Stimulated activated CD8-positive, alpha-beta memory T cell treated with anti-CD3 and anti-CD28 coated beads, Interleukin-4, amount 100 ng/mL, for 1 hour (primary cell): ENCODE measurements at regions not wholly inside any gene's neighbourhood (a gene's known extent, or its start where the extent isn't known, plus 50 kb on each side); places are given as distances from the start of the nearest gene placed in this dataset.
"Not testable (repeated sequence)": the region's sequence is repeated elsewhere in the genome, so short reads cannot be mapped to it uniquely, and the experiment has no call there.

Experiments used
- DNase-seq, 2 donors: peaks; one replicate each; pipeline ENCODE4 v3.0.0-alpha.2; 2020; ENCODE audit warnings: low read depth in 2 of 2, low spot score in 1 of 2

DNA sequence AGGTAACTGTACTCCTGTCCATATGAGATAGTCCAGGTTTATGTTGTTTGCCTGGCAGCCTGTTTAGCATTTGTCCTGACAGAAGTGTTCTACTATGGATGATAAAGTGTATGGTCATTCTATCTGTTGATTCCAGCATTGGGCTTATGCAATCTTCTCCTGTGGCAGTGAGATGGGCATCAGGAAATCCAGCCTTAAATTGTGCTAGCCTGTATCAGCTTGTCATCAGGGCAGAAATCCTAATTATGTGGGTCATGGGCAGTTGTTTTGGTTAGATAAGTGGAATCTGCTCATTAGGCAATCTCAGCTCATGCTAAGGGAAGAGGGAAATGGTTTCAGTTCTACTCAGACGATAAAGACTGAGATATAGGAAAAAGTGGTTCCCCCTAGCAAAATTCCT lies 247.4 kb upstream of the CHD1 start:
- no peak for DNase-seq

DNA sequence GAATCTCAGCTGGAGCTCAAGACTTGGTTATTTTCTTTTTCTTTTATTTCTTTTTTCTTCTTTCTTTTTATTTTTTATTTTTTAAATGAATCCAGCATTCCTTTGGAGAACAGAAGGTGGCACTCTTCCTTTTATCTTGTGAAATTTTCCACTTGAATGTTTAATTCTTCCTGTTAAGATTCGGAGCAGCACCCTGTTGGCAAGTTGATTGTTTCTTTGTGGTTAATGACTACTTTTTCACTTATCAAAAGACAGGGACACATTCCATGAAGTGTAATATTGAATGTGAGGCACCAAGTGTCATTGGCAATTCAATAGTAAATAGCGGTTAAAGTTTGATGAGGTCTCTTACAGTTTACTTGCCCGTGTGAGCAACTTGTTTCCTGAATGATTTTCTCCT lies 240.5 kb upstream of the CHD1 start:
- no peak for DNase-seq

DNA sequence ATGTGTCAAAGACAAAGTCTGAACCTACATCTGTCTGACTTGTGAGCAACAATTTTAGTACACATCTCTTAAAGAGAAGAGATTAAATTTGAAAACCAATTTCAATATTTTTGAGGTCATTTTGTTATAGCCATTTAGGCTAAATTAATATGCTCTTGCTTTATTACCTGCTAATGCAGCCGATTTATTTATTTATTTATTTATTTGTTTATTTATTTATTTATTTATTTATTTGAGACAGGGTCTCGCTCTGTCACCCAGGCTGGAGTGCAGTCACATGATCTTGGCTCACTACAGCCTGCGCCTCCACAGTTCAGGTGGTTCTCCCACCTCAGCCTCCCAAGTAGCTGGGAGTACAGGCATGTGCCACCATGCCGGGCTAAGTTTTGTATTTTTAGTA lies 232.7 kb upstream of the CHD1 start:
- DNase-seq = not testable (repeated sequence)

DNA sequence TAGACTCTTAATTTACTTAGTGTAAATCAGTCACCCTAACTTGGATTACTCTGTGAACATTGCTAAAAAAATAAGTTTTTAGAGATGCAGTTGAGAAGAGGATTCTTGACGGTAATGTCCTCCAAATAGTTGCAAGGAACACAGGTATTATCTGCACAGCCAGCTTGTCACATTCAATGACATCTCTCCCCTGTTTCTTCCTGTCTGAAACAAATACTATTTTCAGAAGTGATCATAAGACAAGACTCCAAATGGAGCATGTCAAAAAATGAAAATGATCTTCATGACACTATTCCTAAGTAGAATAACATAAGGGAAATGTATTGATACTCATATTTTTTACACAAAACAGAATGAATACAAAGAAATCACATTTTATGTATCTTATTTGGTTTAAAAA lies 227.9 kb upstream of the CHD1 start:
- DNase-seq = no peak

DNA sequence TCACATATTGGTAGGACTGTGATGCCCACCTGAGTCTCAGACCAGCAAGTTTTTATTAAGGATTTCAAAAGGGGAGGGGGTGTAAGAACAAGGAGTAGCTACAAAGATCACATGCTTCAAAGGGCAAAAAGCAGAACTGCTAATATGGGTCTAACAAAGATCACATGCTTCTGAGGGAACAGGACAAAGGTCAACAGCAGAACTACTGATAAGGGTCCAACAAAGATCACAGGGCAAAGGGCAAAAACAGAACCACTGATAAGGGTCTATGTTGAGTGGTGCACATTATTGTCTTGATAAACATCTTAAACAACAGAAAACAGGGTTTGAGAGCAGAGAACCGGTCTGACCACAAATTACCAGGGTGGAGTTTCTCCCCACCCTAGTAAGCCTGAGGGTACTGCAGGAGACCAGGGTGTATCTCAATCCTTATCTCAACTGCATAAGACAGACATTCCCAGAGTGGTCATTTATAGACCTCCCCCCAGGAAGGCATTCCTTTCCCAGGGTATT lies 214.5 kb upstream of the CHD1 start:
- DNase-seq = not testable (repeated sequence)

DNA sequence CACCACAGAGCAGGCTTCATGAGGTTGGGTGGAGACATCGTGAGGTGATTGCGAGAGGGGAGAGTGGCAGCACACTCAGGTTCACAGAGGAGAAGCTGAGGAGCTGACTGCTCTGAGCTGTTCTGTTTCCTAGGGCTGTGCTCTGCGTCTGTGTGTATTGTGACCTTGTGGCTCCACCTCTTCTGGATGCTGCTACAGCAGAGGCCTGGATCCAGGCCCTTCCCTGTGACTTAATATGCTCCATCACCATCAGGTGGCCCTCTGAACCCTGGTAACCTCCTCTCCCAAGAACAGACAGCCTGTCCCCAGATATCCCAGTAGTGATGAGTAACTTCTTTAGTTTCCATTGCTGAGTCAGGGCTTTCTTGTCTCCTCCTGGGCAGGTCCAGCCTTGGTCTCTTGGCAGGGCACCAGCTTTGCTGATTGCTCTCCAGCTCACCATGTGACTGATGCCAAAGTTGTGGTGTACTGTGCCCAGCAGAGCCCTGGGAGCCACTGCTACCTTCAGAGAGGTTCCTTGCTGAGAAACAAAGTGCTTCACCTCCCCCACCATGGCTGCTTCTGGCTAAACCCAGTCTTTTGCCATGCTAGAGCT lies 212.8 kb upstream of the CHD1 start:
- no peak for DNase-seq

DNA sequence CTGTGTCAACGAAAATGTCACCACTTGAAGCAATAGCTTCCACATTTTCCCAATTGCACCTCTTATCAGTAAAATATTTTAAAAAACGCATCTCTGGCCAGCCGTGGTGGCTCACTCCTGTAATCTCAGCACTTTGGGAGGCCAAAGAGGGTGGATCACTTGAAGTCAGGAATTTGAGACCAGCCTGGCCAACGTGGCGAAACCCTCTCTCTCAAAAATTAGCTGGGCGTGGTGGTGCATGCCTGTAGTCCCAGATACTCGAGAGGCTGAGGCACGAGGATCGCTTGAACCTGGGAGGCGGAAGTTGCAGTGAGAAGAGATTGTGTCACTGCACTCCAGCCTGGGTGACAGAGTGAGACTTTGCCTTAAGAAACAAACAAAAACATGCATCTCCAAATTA lies 210.1 kb upstream of the CHD1 start:
- DNase-seq = no peak

DNA sequence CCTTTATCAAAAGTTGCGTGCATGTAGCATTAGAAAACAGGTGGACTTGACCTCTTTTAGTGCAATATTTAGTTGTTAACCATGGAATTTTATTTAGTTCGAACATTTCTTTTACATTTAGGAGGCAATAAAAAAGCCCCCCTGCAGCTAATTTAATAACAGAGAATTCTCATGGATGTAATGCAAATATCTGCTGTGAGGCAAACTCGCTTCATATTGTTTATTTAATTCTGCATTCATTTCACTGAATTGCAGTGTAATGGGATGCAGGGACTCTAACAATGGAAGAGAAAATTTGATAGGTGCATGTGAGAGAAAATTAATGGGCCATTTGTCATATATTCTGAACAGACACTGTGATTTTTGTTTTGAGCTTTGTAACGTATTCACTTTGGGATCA lies 205.1 kb upstream of the CHD1 start:
- DNase-seq = no peak

DNA sequence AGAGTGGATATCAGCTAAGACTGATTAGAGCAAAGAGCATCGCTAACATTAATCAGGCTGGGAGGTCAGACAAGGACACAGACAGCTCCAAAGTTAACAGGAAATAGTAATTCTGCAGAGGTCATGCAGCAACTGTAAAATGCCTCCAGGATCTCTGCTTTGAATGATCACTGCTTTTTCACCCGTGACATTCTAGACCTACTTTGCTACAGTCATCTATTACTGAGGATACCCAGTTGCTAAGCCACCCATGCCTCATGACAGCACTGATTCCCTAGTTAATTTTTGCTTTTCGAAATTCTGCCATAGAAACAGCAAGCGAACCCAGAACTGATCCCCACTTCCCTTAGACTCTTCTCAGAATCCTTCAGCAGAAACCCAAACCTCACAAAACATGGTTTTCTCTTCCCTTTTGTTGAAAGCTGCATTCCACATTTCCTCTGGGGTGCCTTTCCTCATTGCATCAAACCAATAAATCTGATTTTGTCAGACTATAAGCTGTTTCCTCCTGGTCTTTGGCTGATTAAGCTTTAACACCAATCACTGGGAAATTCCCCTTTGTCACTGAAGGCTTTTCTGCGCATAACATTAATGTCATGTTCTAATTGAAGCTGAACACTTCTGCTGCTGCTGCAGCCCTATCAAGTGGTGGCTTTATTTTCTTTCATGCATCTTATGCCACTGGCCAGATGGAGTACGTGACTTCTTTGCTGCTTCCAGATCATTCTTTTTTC lies 201.1 kb upstream of the CHD1 start:
- DNase-seq = no peak

DNA sequence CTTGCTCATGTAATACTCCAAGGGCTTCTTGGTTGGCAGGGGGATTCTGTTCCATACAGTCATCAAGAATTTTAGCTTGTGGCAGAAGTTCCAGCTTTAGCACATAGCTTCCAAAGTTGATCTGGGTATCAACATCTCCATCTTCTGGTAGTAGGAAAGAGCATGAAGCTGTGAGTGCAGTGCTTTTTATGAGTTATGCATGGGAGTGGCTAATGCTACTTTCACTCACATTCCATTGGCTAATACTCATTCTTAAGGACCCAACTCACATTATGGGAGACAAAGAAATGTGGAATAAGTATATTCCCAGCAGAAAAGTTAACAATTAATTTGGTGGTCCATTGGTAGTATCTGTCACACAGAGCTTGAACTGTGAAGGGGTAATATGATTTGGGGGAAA lies 194.2 kb upstream of the CHD1 start:
- no peak for DNase-seq

DNA sequence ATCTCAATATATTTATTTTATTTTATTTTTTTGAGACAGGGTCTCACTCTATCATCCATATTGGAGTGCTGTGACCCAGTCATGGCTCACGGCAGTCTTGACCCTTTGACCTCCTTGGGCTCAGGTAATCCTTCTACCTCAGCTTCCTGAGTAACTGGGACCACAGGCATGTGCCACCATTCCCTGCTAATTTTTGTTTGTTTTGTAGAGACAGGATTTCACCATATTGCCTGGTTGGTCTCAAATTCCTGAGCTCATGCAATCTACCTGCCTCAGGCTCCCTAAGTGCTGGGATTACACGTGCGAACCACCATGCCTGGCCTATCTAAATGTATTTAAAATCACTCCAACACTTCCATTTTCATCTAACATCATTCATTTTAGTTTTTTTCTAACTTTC lies 190.5 kb upstream of the CHD1 start:
- DNase-seq = no peak

DNA sequence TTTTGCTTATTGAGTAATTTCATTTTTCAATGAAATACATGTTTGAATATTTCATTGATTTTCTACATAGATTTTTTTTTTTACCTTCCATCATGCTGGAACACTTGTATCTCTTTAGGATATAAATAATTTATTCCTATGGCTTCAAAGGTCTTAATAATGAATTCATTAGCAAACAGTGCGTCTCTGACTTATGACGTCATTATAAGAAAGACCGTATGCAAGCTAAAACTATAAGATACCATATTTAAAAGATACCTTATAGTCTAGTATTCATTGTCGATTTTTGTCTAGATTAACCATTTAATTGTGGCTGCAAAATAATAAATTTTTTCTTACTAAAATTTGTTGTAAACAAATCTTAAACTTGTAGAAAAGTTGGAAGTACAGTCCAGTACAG lies 187.7 kb upstream of the CHD1 start:
- no peak for DNase-seq

DNA sequence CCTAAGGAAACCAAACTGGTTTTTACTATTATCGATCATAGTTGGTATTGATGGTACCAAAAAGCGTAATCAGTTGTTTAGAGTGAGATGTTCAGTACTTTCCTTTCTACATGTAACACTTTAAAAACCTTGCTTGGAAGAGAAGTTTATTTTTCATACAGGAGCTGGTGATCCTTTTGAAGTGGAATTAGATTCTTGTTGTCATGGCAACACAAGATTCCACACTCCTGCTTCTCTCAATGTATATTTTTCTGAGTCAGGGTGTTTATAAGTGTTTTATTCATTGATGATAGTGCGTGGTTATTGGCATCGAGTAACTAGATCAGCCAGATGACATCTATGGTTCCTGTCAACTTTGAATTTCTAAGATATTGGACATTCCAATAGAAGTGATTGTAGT lies 181.1 kb upstream of the CHD1 start:
- no peak for DNase-seq

DNA sequence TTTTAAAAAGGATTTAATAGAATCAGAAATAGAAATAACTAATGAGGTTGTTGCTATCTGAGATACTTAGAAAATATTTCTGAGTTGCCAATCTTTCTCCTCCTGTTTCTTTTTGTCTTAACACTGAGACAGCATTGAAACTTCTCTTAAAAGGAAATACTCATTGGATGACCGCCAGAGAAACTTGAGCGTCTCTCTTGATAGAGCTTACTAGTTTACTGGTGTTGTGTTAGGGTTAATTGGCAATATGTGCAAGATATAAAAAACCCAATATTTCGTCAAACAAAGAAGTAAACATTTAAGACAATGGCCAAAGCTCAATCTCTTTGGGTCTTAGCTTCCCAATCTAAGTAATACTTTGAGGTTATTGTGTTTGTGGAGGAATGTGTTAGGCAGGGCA lies 176.4 kb upstream of the CHD1 start:
- DNase-seq = no peak

DNA sequence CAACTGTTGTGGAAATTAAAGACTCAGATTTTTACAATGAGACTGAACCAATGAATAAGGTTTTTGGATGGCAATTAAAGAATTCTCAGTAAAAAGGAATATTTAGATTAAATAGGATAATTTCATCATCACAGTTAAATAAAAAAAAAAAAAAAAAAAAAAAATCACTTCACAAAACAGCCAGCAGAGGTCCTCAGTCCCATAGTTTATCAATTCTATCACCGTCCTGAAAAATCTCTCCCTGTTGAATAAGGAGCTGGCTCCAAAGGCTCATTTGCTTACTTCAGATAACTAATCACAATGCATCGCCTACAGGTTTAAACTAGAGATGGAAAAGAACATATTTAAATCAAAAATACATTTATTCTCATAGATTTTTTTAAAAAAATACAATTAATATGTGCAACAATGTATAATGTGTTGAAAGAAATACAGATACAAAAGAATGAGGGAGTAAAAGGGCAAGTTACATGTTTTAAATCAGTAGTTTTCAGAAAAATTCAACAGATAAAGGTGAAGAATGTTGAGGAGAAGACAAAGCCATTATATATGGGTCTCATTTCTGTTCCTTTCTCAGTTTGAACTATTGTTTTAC lies 175.8 kb upstream of the CHD1 start:
- DNase-seq = no peak

DNA sequence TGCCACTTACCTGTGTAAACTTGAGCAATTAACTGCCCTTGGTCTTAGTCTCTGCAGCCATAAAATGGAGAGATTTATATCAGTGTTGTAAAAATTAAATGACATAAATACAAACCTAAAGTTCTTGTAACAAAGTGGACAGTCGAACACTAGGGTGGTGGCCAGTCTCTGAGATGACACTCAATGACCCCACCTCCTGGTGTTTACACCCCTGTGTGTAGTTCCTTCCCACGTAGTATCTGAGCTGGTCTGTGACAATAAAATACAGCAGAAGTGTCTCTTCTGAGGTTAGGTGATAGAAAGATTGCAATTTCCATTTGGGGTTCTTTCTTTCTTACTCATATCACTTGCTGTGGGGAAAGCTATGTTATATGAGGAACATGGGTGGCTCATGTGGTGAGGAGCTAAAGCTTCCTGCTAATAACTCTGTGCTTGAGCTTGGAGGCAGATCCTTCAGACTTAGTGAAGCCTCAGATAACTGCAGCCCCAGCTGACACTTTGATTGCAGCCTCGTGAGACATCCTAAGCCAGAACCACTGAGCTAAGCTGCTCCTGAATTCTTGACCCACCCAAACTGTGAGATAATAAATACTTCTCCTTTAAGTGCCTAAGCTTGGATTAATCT lies 173.4 kb upstream of the CHD1 start:
- no peak for DNase-seq

DNA sequence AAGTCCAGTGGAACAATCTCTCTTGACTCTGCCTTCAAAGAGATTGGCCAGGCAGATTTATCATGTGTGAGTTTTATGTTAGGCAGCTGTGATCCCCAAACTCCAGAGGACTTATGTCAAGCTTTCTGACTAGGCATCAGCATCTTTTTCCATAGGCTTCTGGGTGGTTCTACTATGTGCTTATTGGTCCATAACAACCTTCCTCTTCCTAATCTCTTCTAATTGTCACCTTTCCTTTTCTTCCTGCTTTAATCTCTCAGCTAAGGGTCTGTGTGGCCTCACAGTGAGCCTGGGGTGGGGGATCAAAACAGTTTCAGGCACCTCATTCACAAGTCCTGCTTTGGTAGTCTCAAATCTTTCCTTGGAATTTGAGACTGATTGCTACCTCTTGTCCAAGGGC lies 170.9 kb upstream of the CHD1 start:
- no peak for DNase-seq

DNA sequence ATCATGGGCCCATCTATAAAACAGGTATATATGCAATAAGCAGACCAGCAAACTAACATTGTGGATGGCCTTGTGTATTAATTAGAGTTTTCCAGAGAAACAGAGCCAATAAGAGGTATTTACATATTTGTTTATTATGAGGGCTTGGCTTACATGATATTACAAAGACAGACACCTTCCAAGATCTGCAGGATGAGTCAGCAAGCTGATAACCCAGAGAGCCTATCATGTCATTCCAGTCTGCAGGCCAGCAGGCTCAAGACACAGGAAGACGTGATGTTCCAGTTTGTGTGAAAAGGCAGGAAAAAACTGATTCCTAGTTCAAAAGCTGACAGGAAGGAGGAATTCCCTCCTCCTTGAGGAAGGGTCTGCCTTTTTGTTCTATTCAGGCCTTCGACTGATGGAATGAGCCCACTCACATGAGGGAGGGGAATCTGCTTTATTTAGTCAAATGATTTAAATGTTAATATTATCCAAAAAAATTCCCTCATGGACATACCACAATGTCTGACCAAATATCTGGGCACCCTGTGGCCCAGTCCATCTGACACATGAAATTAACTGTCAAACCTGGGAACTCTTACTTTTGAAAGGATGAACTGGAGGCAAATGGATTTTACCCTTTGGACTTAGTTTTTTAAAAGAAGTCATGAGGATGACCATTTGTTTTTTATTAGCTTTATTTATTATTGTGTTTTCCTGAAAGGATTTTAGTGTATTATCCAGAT lies 161.2 kb upstream of the CHD1 start:
- DNase-seq = no peak

DNA sequence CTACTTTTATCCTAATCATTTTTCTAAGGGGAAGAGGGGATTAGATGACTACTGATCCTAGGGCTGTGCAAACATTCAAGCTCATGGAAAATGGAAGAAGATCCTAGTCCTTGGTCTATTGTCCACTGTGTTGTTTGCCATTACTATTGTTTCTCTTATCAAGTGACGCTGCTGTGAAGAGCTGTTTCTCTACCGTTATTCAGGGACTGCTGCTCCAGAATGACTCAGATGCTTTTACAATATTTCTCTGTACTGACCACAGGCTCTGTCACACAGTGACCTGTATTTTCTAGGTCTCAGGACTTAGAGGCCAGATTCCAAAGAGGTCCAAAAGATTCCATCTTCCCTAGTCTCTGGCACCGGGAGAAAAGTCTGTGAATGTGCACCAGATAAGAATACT lies 159.5 kb upstream of the CHD1 start:
- DNase-seq = no peak

DNA sequence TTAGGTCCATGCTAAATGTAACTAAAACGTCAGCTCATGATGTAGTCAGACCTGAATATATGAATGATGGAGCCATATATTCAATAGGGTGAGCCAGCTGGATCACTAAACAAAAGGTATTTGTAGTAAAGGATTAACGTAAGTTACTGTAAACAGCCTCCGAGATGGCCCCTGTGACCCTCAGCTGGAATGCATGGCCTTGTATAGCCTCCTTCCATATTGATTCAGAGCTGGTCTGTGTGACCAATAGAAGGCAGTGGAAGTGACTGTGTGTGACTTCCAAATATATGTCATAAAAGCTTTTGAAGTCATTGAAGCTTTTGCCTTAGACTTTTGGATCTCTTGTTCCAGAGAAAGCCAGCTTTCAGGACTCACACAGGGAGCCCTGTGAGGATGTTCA lies 154.4 kb upstream of the CHD1 start:
- DNase-seq = no peak

DNA sequence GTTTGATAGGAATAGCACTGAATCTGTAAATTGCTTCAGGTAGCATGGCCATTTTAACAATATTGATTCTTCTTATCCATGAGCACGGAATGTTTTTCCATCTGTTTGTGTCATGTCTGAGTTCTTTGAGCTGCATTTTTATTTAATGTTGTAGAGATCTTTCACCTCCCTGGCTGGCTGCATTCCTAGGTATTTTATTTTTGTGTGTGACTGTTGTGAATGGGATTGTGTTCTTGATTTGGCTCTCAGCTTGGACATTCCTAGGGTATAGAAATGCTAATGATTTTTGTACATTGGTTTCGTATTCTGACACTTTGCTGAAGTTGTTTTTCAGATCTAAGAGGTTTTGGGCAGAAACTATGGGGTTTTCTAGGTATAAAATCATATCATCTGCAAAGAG lies 152.9 kb upstream of the CHD1 start:
- DNase-seq = no peak
